HL-60 (cell line): ENCODE measurements at regions not wholly inside any gene's neighbourhood (a gene's known extent, or its start where the extent isn't known, plus 50 kb on each side); places are given as distances from the start of the nearest gene placed in this dataset.

ENCODE experiments used
- DNase-seq, 2 experiments: peaks; one replicate each; pipeline ENCODE4 v3.0.0-alpha.2; 2010 to 2020; ENCODE audit warnings: low read depth in 1 of 2, low spot score in 1 of 2
- H3K27ac ChIP-seq: fragments of 250-450 bp; sonication (Bioruptor Pico); replicated peaks from 2 replicates; pipeline ENCODE4 v1.5.1; 2020; ENCODE audit warnings: mild to moderate bottlenecking, moderate library complexity
- H3K27me3 ChIP-seq: fragments of 250-450 bp; sonication (Bioruptor Pico); 2 replicates; pipeline ENCODE4 v1.5.1; 2021; ENCODE audit warnings: mild to moderate bottlenecking, moderate library complexity; ENCODE audit not compliant: insufficient read depth, poor library complexity, severe bottlenecking
- H3K4me3 ChIP-seq: replicated peaks from 2 replicates; pipeline ENCODE4 v1.5.1; 2011; ENCODE audit warnings: mild to moderate bottlenecking, control low read depth, low read length; ENCODE audit not compliant: insufficient read depth
- GABPA ChIP-seq: IDR thresholded peaks from 2 replicates; pipeline ENCODE4 v1.6.1; 2012; ENCODE audit warnings: low read depth
- POLR2AphosphoS5 ChIP-seq: IDR thresholded peaks from 2 replicates; pipeline ENCODE4 v1.6.1; 2012; ENCODE audit warnings: low read depth
- SPI1 ChIP-seq: IDR thresholded peaks from 2 replicates; pipeline ENCODE4 v1.6.1; 2012; ENCODE audit warnings: low read depth, mild to moderate bottlenecking, borderline replicate concordance
- TF ChIP-seq, protein P1 (sequence below): IDR thresholded peaks from one replicate; pipeline ENCODE4 v1.5.1; 2011; ENCODE audit warnings: low read length, control low read depth, inconsistent platforms; ENCODE audit not compliant: insufficient read depth
- TF ChIP-seq, protein P2 (sequence below): IDR thresholded peaks from 2 replicates; pipeline ENCODE4 v1.6.1; 2012; ENCODE audit warnings: low read depth; ENCODE audit not compliant: insufficient replicate concordance

DNA sequence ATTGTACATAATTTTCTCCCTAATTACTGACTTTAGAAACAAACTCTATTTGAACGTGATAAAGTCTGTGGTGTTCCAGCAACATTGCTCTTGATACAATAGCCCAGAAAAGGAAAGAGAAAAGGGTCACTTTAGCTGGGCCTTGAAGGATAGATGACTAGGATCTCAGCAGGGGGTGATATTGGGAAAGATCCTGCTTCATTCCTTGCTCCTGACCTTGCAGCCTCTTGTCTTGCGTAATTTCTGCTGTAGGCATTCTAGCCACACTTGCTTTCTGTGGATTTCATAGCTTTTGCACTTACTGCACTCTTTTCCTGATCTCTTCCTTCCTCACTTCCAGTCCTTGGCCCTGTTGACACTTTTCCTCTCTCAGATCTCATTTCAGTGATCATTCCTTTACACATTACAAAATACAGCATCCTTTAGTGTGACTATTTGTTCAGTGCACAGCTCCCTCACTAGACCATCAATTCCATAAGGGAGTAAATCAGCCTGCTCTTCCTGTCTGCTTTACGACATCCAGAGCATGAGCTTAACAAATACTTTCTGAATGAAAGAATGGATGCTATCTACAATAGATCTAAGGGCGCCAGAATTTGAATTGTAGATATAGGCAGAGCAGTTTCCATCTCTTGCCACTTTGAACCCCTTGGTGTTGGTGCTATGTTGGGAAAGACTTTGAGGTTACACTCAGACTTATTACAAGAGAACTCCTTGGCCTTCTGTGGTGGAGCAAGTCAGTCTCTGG is 559.6 kb upstream of the MDFIC2 start:
- Histone ChIP-seq H3K4me3 (no peak overlapping the region), H3K27ac (no peak overlapping the region), H3K27me3 (no peaks in the 10 kb centered on the region)
- DNase-seq = no peak
- no peak for TF ChIP-seq SPI1
- TF ChIP-seq, protein P1, sequence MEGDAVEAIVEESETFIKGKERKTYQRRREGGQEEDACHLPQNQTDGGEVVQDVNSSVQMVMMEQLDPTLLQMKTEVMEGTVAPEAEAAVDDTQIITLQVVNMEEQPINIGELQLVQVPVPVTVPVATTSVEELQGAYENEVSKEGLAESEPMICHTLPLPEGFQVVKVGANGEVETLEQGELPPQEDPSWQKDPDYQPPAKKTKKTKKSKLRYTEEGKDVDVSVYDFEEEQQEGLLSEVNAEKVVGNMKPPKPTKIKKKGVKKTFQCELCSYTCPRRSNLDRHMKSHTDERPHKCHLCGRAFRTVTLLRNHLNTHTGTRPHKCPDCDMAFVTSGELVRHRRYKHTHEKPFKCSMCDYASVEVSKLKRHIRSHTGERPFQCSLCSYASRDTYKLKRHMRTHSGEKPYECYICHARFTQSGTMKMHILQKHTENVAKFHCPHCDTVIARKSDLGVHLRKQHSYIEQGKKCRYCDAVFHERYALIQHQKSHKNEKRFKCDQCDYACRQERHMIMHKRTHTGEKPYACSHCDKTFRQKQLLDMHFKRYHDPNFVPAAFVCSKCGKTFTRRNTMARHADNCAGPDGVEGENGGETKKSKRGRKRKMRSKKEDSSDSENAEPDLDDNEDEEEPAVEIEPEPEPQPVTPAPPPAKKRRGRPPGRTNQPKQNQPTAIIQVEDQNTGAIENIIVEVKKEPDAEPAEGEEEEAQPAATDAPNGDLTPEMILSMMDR = no peak
- TF ChIP-seq POLR2AphosphoS5 = no peak
- TF ChIP-seq, protein P2, sequence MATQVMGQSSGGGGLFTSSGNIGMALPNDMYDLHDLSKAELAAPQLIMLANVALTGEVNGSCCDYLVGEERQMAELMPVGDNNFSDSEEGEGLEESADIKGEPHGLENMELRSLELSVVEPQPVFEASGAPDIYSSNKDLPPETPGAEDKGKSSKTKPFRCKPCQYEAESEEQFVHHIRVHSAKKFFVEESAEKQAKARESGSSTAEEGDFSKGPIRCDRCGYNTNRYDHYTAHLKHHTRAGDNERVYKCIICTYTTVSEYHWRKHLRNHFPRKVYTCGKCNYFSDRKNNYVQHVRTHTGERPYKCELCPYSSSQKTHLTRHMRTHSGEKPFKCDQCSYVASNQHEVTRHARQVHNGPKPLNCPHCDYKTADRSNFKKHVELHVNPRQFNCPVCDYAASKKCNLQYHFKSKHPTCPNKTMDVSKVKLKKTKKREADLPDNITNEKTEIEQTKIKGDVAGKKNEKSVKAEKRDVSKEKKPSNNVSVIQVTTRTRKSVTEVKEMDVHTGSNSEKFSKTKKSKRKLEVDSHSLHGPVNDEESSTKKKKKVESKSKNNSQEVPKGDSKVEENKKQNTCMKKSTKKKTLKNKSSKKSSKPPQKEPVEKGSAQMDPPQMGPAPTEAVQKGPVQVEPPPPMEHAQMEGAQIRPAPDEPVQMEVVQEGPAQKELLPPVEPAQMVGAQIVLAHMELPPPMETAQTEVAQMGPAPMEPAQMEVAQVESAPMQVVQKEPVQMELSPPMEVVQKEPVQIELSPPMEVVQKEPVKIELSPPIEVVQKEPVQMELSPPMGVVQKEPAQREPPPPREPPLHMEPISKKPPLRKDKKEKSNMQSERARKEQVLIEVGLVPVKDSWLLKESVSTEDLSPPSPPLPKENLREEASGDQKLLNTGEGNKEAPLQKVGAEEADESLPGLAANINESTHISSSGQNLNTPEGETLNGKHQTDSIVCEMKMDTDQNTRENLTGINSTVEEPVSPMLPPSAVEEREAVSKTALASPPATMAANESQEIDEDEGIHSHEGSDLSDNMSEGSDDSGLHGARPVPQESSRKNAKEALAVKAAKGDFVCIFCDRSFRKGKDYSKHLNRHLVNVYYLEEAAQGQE = no peak
- TF ChIP-seq GABPA = no peak

DNA sequence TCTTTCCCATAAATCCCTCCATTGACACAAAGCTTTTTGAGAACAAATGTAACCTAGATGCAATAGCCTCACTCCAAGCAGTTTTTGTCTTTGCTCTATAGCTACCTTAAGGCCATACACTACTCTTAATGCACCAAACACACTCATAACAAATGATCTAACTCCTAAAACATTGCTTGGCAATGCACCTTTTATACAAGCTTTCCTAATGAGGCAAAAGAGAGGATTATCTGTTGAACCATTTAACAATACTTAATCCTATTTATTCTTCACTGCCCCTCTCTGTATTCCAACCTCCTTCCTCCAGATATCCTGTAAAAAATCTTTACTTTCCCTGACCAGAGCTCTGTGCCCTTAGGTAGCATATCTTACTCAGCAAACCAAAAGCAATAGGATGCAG is 558.1 kb upstream of the MDFIC2 start:
- no peaks in the 10 kb centered on the region for H3K27me3 ChIP-seq
- H3K27ac ChIP-seq = no peak overlapping the region
- H3K4me3 ChIP-seq = no peak overlapping the region
- no peak for DNase-seq
- TF ChIP-seq, protein P1 = no peak

DNA sequence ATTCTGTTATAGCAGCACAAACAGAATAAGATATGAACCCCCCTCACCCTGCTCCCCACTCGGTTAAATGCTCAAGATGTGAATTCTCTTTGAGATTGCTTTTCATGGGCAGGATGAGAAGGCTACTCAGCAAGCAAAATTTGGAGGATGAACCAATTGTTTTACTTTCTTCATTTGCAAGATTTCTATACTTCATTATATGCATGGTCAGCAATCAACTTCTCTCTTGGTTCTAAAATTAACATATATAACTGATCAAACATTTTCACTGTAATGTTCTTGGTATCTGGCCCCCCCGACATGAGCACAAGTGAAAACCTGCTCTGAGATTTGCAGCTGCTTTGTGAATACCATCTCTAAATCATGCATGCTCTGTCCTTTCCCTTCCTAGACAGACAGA is 556.1 kb upstream of the MDFIC2 start:
- DNase-seq = no peak

More for the DNA sequence above, 556.1 kb upstream of the MDFIC2 start:
- TF ChIP-seq, protein P1 = no peak
- TF ChIP-seq SPI1 = no peak
- TF ChIP-seq, protein P2 = no peak
- TF ChIP-seq GABPA = no peak
- no peak for TF ChIP-seq POLR2AphosphoS5
- Histone ChIP-seq H3K4me3 (no peak overlapping the region), H3K27me3 (no peaks in the 10 kb centered on the region), H3K27ac (no peak overlapping the region)
